Fibroblast of the aortic adventitia (primary cell): ENCODE measurements at regions not wholly inside any gene's neighbourhood (a gene's known extent, or its start where the extent isn't known, plus 50 kb on each side); places are given as distances from the start of the nearest gene placed in this dataset.

Experiments used
- DNase-seq: peaks from one replicate; pipeline ENCODE4 v3.0.0-alpha.2; 2010; ENCODE audit warnings: low read depth
- H3K4me3 ChIP-seq: 2 replicates; pipeline ENCODE4 v1.5.1; 2011; ENCODE audit warnings: low read depth, mild to moderate bottlenecking, control low read depth, low read length, moderate library complexity
- TF ChIP-seq, protein P1 (sequence below): IDR thresholded peaks from 2 replicates; pipeline ENCODE4 v1.5.1; 2011; ENCODE audit warnings: mild to moderate bottlenecking, low read length, control low read depth, inconsistent platforms; ENCODE audit not compliant: insufficient read depth

DNA sequence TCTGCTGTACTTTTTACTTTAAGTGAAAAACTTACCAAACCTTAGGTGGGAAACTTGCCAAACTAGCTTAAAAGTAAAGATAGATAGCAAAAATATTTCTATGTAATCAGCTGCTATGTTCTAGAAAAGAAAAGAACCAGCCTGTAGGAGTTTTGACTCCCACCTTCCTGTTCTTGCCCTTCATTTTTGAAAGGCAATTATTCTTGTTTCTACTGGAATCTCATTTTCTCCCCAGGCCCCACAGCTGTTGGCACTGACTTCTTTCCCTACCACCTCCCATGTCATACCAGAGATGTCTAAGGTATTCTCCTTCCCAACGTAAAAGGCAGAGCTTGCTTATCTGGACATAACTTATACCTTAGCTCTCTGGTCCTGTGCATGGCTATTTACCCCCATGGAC lies 389.7 kb downstream of the ARHGEF28 start:
- no peak overlapping the region for H3K4me3 ChIP-seq
- TF ChIP-seq, protein P1, sequence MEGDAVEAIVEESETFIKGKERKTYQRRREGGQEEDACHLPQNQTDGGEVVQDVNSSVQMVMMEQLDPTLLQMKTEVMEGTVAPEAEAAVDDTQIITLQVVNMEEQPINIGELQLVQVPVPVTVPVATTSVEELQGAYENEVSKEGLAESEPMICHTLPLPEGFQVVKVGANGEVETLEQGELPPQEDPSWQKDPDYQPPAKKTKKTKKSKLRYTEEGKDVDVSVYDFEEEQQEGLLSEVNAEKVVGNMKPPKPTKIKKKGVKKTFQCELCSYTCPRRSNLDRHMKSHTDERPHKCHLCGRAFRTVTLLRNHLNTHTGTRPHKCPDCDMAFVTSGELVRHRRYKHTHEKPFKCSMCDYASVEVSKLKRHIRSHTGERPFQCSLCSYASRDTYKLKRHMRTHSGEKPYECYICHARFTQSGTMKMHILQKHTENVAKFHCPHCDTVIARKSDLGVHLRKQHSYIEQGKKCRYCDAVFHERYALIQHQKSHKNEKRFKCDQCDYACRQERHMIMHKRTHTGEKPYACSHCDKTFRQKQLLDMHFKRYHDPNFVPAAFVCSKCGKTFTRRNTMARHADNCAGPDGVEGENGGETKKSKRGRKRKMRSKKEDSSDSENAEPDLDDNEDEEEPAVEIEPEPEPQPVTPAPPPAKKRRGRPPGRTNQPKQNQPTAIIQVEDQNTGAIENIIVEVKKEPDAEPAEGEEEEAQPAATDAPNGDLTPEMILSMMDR = no peak
- no peak for DNase-seq

DNA sequence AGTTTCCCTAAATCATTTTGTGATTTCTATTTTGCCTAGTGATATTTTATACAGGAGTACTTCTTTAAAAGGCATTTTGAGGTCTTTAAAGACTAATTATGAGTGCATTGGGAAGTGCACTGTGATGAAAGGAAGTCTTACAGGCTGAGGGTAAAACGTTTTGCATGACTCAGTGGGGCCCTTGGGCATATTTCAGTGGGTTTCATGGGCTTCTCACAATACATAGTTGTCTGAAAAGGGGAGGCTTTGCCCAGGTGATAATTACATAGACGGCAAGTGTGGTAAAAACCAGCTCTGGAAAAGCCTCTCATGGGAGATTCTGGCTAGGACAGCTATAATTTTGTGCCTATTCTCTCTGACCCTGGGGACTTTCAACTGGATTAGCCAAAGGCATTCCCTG lies 387.2 kb downstream of the ARHGEF28 start:
- no peak overlapping the region for H3K4me3 ChIP-seq
- DNase-seq = no peak
- TF ChIP-seq, protein P1 = no peak

DNA sequence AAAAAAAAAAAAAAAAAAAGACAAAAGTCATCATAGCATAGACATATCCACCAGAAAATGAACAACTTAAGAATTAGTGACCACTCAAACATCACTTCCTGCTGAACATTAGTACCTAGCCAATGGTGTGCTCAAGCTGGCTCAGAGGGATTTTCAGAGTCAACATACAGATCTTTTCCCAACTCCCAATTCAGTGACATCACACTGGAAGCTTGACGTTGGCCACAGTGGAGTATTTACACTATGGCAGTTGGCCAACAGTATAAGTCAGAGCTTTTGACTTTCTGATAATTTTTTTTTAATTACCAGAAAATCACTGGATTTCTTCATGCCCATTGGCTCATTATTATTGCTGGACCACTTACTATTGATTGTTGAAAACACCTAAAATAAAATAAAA lies 383.5 kb downstream of the ARHGEF28 start:
- H3K4me3 ChIP-seq = no peak overlapping the region
- DNase-seq = no peak
- TF ChIP-seq, protein P1 = no peak

DNA sequence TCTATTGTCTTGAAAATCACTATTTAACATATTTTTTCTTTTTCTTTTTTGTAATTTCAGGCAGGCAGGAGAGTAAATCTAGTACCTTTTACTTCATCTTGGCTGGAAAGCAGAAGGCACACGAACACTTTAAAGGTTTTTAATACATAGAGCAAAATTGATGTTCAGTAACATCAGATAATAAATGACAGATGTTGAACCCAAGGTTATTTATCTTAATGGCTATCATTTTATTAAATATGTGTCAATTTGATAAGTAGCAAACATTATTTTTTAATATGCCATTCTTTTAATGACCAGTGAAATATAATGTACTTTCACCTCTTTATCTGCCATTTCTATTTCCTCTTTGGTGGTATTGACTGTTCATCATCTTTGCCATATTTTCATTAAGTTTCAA lies 381.2 kb downstream of the ARHGEF28 start:
- DNase-seq = no peak
- H3K4me3 ChIP-seq = no peak overlapping the region
- TF ChIP-seq, protein P1 = no peak

DNA sequence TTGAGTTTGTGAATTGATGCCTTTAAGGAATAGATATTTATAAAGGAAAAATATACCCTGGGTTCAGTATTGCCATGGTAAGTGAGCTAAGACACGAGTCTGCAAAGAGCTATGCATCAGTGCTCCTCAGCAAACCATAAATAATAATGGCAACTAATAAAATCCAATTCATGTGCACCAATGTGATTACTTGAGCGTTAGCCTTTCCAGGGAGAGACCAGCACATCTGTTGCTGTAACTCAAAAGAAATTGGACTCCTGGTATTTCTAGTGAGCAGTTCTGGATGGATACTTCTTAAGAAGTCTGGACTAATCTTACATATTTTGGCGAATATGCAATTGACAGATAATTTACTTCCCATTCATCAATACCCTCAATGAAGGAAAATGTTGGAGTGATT lies 373.3 kb downstream of the ARHGEF28 start:
- TF ChIP-seq, protein P1 = no peak
- DNase-seq = no peak
- no peak overlapping the region for H3K4me3 ChIP-seq

DNA sequence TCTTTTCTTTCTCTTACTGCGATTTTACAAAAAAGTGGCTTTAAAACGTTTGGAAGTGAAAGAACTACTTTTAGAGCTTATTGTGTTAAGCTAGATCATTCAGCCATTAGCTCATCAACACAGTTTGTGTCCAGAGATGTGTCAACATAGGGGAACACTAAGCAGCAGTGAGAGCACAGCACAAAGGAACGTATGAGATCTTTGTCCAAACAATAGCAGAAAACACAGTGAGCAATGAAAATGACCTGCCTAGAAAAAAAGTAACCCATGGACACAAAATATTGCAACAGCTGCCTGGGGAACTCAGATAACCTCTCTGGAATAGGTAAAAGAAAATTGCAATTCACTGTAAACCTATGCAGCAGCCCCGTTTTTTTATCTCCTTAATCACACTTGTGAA lies 372.5 kb downstream of the ARHGEF28 start:
- TF ChIP-seq, protein P1 = no peak
- H3K4me3 ChIP-seq = no peak overlapping the region
- DNase-seq = peak; percentile 80

DNA sequence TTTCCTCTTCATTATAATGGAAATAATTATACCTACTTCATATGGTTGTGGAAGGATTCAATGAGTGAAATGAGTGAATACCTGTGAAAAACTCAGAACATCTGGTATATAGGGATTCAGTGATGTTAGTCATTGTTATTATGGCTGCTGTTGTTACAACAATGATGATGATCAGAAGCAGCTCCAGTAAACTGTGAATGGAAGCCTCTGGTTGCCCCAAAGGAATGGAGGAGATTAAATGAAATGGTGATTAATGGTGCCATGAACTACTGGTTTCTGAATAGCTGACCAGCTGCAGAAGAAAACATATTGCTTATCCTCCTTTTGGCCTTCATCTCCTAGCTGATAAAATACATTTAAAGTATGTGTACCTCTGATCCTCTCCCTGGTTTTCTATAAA lies 372.0 kb downstream of the ARHGEF28 start:
- no peak for DNase-seq

More for the DNA sequence above, 372.0 kb downstream of the ARHGEF28 start:
- no peak overlapping the region for H3K4me3 ChIP-seq
- TF ChIP-seq, protein P1 = no peak
